ENCODE measurements at regions not wholly inside any gene's neighbourhood (a gene's known extent, or its start where the extent isn't known, plus 50 kb on each side); places are given as distances from the start of the nearest gene placed in this dataset.
"Not testable (repeated sequence)": the region's sequence is repeated elsewhere in the genome, so short reads cannot be mapped to it uniquely, and the experiment has no call there.

GRCh38 chr6:141877275-141877983 is 255.3 kb upstream of the GJE1 start:
- DNase-seq, result no peak

GRCh38 chr6:141874930-141875602 is 257.7 kb upstream of the GJE1 start:
- no peak for DNase-seq

- not testable (repeated sequence) for DNase-seq
Measured at GRCh38 chr6:141869509-141869908, 263.2 kb upstream of the GJE1 start.

- DNase-seq, result no peak
Measured at GRCh38 chr6:141867767-141868166, 265.0 kb upstream of the GJE1 start.

- no peak for DNase-seq
Measured at GRCh38 chr6:141866731-141867497, 265.8 kb upstream of the GJE1 start.

GRCh38 chr6:141851063-141851462 is 281.7 kb upstream of the GJE1 start:
- no peak for DNase-seq

- DNase-seq, result no peak
Measured at GRCh38 chr6:141848029-141848890, 284.5 kb upstream of the GJE1 start.

- DNase-seq, result no peak
Measured at GRCh38 chr6:141846639-141847038, 286.1 kb upstream of the GJE1 start.

GRCh38 chr6:141843178-141843834 is 289.4 kb upstream of the GJE1 start:
- no peak for DNase-seq

- DNase-seq, result no peak
Measured at GRCh38 chr6:141833001-141833655, 299.6 kb upstream of the GJE1 start.

- no peak for DNase-seq
Measured at GRCh38 chr6:141830530-141830929, 302.2 kb upstream of the GJE1 start.

GRCh38 chr6:141829566-141830360 is 303.0 kb upstream of the GJE1 start:
- no peak for DNase-seq

- no peak for DNase-seq
Measured at GRCh38 chr6:141824350-141824749, 308.4 kb upstream of the GJE1 start.

- not testable (repeated sequence) for DNase-seq
Measured at GRCh38 chr6:141815039-141815438, 317.7 kb upstream of the GJE1 start.

- DNase-seq, result no peak
Measured at GRCh38 chr6:141809901-141810300, 322.8 kb upstream of the GJE1 start.

GRCh38 chr6:141808662-141809061 is 324.1 kb upstream of the GJE1 start:
- no peak for DNase-seq

- not testable (repeated sequence) for DNase-seq
Measured at GRCh38 chr6:141800973-141801372, 331.8 kb upstream of the GJE1 start.

GRCh38 chr6:141790921-141791320 is 341.8 kb upstream of the GJE1 start:
- DNase-seq, result no peak

- no peak for DNase-seq
Measured at GRCh38 chr6:141788096-141788495, 344.6 kb upstream of the GJE1 start.

- DNase-seq, result no peak
Measured at GRCh38 chr6:141783585-141783984, 349.1 kb upstream of the GJE1 start.

GRCh38 chr6:141780296-141780695 is 352.4 kb upstream of the GJE1 start:
- no peak for DNase-seq
